HG03521 (cell line): ENCODE measurements at regions not wholly inside any gene's neighbourhood (a gene's known extent, or its start where the extent isn't known, plus 50 kb on each side); places are given as distances from the start of the nearest gene placed in this dataset.
"Not testable (repeated sequence)": the region's sequence is repeated elsewhere in the genome, so short reads cannot be mapped to it uniquely, and the experiment has no call there.

Experiments
- ATAC-seq: cut with Tn5 transposase; IDR thresholded peaks from one replicate; pipeline ENCODE4 v1.9.1; 2021; ENCODE audit warnings: mild to moderate bottlenecking, moderate library complexity; ENCODE audit not compliant: unreplicated experiment

GRCh38 chr5:50501491-50502228 lies 60.6 kb upstream of the EMB start:
- peak; percentile 87 for ATAC-seq

- ATAC-seq, result not testable (repeated sequence)
These were observed 72.0 kb upstream of the EMB start for GRCh38 chr5:50513028-50513457.

- ATAC-seq, result not testable (repeated sequence)
These were observed 80.0 kb upstream of the EMB start for GRCh38 chr5:50521060-50521459.

- ATAC-seq, result not testable (repeated sequence)
These were observed 86.5 kb upstream of the EMB start for GRCh38 chr5:50527514-50528060.

GRCh38 chr5:50535393-50535792 lies 94.3 kb upstream of the EMB start:
- no peak for ATAC-seq

GRCh38 chr5:50537534-50537933 lies 96.4 kb upstream of the EMB start:
- ATAC-seq, result not testable (repeated sequence)

- peak; percentile 50 for ATAC-seq
These were observed 106.2 kb upstream of the EMB start for GRCh38 chr5:50547303-50547702.

GRCh38 chr5:50550267-50550666 lies 109.2 kb upstream of the EMB start:
- ATAC-seq, result no peak

- ATAC-seq, result no peak
These were observed 109.9 kb upstream of the EMB start for GRCh38 chr5:50550993-50551392.

- ATAC-seq, result no peak
These were observed 112.5 kb upstream of the EMB start for GRCh38 chr5:50553560-50553984.

- not testable (repeated sequence) for ATAC-seq
These were observed 107.8 kb upstream of the PARP8 start for GRCh38 chr5:50558640-50559039.

GRCh38 chr5:50559955-50560354 lies 106.5 kb upstream of the PARP8 start:
- no peak for ATAC-seq

GRCh38 chr5:50562694-50563093 lies 103.7 kb upstream of the PARP8 start:
- ATAC-seq, result no peak

GRCh38 chr5:50564079-50564478 lies 102.4 kb upstream of the PARP8 start:
- ATAC-seq, result peak; percentile 73

GRCh38 chr5:50564558-50564957 lies 101.9 kb upstream of the PARP8 start:
- ATAC-seq, result no peak

- ATAC-seq, result no peak
These were observed 92.3 kb upstream of the PARP8 start for GRCh38 chr5:50574121-50574520.

GRCh38 chr5:50575740-50576139 lies 90.7 kb upstream of the PARP8 start:
- ATAC-seq, result no peak

GRCh38 chr5:50576265-50576664 lies 90.2 kb upstream of the PARP8 start:
- ATAC-seq, result no peak

GRCh38 chr5:50576686-50577256 lies 89.7 kb upstream of the PARP8 start:
- no peak for ATAC-seq

GRCh38 chr5:50580506-50580905 lies 85.9 kb upstream of the PARP8 start:
- no peak for ATAC-seq

- ATAC-seq, result not testable (repeated sequence)
These were observed 84.6 kb upstream of the PARP8 start for GRCh38 chr5:50581845-50582244.

GRCh38 chr5:50582699-50583098 lies 83.7 kb upstream of the PARP8 start:
- ATAC-seq, result no peak
